CD4-positive, alpha-beta T cell (primary cell): ENCODE measurements at regions not wholly inside any gene's neighbourhood (a gene's known extent, or its start where the extent isn't known, plus 50 kb on each side); places are given as distances from the start of the nearest gene placed in this dataset.

Experiments
- ATAC-seq: fragments of 200-7000 bp; cut with Tn5 transposase; one replicate; pipeline ENCODE4 v1.10.0; 2022; ENCODE audit warnings: mild to moderate bottlenecking; ENCODE audit not compliant: poor library complexity
- CTCF ChIA-PET: fragments of 350-600 bp; sonication (Branson Sonifier 250); formaldehyde crosslinking; loops from one replicate; lab custom pipeline; 2021; ENCODE audit warnings: antibody characterized with exemption, inconsistent platforms; lab: Charles Lee
- POLR2A ChIA-PET: fragments of 350-600 bp; sonication (Branson Sonifier 250); formaldehyde crosslinking; loops from one replicate; lab custom pipeline; 2021; ENCODE audit warnings: antibody characterized with exemption, inconsistent platforms; lab: Charles Lee
- DNase-seq, 14 experiments: peaks; one replicate each; pipeline ENCODE4 v3.0.0-alpha.2; 2013 to 2020; ENCODE audit warnings: mixed read lengths in 2 of 14
- H3K27ac ChIP-seq, 2 donors: one replicate each; pipeline versions ENCODE4 v1.5.1 to v1.7.0; 2013; ENCODE audit warnings: low read length in 2 of 2, low read depth in 1 of 2, mild to moderate bottlenecking in 1 of 2
- H3K27me3 ChIP-seq, 2 experiments: 1 replicate in 1 of 2; 2 replicates in 1 of 2; pipeline versions ENCODE4 v1.6.1 to v1.7.0; 2013; ENCODE audit warnings: low read length in 2 of 2, control low read depth in 1 of 2, mild to moderate bottlenecking in 1 of 2, moderate library complexity in 1 of 2; ENCODE audit not compliant: insufficient read depth in 2 of 2, control insufficient read depth in 1 of 2
- H3K36me3 ChIP-seq: one replicate; pipeline ENCODE4 v1.6.1; 2013; ENCODE audit warnings: low read length, control low read depth; ENCODE audit not compliant: insufficient read depth
- H3K4me1 ChIP-seq: one replicate; pipeline ENCODE4 v1.6.1; 2013; ENCODE audit warnings: low read length, control low read depth; ENCODE audit not compliant: insufficient read depth
- H3K4me3 ChIP-seq: one replicate; pipeline ENCODE4 v1.5.1; 2013; ENCODE audit warnings: mild to moderate bottlenecking, low read length, moderate library complexity
- H3K9me3 ChIP-seq, 2 experiments: 1 replicate in 1 of 2; 2 replicates in 1 of 2; pipeline versions ENCODE4 v1.6.1 to v1.7.0; 2013; ENCODE audit warnings: low read length in 2 of 2, mild to moderate bottlenecking in 2 of 2, control low read depth in 1 of 2, moderate library complexity in 1 of 2; ENCODE audit not compliant: control insufficient read depth in 1 of 2, insufficient read depth in 1 of 2
- H3K27ac Mint-ChIP-seq: one replicate; pipeline ENCODE4 v1.8.0; 2020; ENCODE audit warnings: mixed read lengths
- H3K27me3 Mint-ChIP-seq: one replicate; pipeline ENCODE4 v1.8.0; 2021; ENCODE audit warnings: mixed read lengths
- H3K36me3 Mint-ChIP-seq: one replicate; pipeline ENCODE4 v1.8.0; 2021; ENCODE audit warnings: low read depth, mixed read lengths
- H3K4me1 Mint-ChIP-seq: one replicate; pipeline ENCODE4 v1.8.0; 2021; ENCODE audit warnings: low read depth, mixed read lengths
- H3K4me3 Mint-ChIP-seq: one replicate; pipeline ENCODE4 v1.8.0; 2020; ENCODE audit warnings: mild to moderate bottlenecking, mixed read lengths
- H3K9me3 Mint-ChIP-seq: one replicate; pipeline ENCODE4 v1.8.0; 2020; ENCODE audit warnings: mixed read lengths
- intact Hi-C, 2 experiments: fragments of 100-400 bp; cut with DNase I in 1 of 2; cut with micrococcal nuclease in 1 of 2; formaldehyde crosslinking; loops; one replicate each; pipeline versions ENCODE4 v1.15.1 to v1.9.0; 2023 to 2025; cut with DNase I, micrococcal nuclease
- TF ChIP-seq, protein P1 (sequence below): fragments of 200-600 bp; IDR thresholded peaks from one replicate; pipeline ENCODE4 v1.8.0; 2022; ENCODE audit warnings: antibody characterized with exemption, mild to moderate bottlenecking

DNA sequence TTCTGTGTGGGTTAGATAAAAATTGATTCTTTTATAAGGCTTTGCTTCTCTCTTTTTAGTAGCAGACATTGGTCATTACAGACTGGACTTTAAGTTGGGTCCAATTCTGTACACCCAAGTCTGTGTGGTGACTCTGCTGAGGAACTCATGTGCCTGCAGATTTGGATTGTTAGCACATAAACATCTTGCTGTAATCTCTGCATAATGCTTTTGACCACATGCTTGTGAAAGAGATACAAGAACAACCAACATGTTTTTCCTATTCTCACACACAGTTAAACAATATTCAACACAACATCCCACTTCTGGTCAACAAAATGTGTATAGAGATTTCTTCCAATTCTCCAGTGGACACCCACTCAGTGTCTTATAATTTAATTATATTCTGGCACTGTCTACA lies 270.1 kb downstream of the RDH14 start:
- Histone ChIP-seq H3K9me3 (no peaks in the 10 kb centered on the region), H3K4me3 (no peak overlapping the region), H3K27me3 (no peaks in the 10 kb centered on the region), H3K4me1 (no peaks in the 10 kb centered on the region), H3K36me3 (no peaks in the 10 kb centered on the region), H3K27ac (no peak overlapping the region)
- ChIA-PET CTCF (no interaction called here), POLR2A (no interaction called here)
- Mint-ChIP-seq H3K36me3 (no peaks in the 10 kb centered on the region), H3K4me1 (no peaks in the 10 kb centered on the region), H3K4me3 (no peak overlapping the region), H3K27me3 (no peaks in the 10 kb centered on the region), H3K27ac (no peak overlapping the region), H3K9me3 (no peaks in the 10 kb centered on the region)
- no peak for ATAC-seq
- TF ChIP-seq, protein P1, sequence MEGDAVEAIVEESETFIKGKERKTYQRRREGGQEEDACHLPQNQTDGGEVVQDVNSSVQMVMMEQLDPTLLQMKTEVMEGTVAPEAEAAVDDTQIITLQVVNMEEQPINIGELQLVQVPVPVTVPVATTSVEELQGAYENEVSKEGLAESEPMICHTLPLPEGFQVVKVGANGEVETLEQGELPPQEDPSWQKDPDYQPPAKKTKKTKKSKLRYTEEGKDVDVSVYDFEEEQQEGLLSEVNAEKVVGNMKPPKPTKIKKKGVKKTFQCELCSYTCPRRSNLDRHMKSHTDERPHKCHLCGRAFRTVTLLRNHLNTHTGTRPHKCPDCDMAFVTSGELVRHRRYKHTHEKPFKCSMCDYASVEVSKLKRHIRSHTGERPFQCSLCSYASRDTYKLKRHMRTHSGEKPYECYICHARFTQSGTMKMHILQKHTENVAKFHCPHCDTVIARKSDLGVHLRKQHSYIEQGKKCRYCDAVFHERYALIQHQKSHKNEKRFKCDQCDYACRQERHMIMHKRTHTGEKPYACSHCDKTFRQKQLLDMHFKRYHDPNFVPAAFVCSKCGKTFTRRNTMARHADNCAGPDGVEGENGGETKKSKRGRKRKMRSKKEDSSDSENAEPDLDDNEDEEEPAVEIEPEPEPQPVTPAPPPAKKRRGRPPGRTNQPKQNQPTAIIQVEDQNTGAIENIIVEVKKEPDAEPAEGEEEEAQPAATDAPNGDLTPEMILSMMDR = no peak
- DNase-seq = no peak
- intact Hi-C loops = no loop called here

DNA sequence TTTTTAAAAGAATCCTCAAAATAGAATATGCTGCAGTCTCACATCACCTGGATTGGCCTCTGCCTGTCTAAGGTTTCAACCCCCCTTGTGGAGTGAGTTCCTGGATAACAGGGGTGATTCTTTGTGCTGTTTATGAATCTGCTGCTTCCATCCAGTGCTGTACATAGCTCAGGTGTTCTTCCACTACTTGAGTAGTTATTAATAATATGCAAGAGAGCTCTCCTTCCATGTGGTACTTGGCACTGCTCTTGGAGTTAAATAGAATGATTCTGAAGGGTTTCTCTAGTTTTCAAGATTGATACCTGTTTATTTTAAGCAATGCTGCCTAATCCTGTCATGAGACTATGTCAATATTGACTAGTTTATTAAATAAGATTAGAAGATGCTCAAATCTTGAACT lies 273.6 kb downstream of the RDH14 start:
- intact Hi-C loops = no loop called here
- Histone ChIP-seq H3K27me3 (no peaks in the 10 kb centered on the region), H3K4me1 (no peaks in the 10 kb centered on the region), H3K36me3 (no peaks in the 10 kb centered on the region), H3K4me3 (no peak overlapping the region), H3K9me3 (no peaks in the 10 kb centered on the region), H3K27ac (no peak overlapping the region)
- TF ChIP-seq, protein P1 = no peak
- ATAC-seq (no peak), DNase-seq (no peak)
- no peaks in the 10 kb centered on the region for H3K4me1 Mint-ChIP-seq
- ChIA-PET CTCF (no interaction called here), POLR2A (no interaction called here)
- no peak overlapping the region for H3K27ac Mint-ChIP-seq
- H3K4me3 Mint-ChIP-seq = no peak overlapping the region
- H3K9me3 Mint-ChIP-seq = no peaks in the 10 kb centered on the region
- H3K27me3 Mint-ChIP-seq = peaks cover 7% of the 10 kb centered on the region
- H3K36me3 Mint-ChIP-seq = no peaks in the 10 kb centered on the region

DNA sequence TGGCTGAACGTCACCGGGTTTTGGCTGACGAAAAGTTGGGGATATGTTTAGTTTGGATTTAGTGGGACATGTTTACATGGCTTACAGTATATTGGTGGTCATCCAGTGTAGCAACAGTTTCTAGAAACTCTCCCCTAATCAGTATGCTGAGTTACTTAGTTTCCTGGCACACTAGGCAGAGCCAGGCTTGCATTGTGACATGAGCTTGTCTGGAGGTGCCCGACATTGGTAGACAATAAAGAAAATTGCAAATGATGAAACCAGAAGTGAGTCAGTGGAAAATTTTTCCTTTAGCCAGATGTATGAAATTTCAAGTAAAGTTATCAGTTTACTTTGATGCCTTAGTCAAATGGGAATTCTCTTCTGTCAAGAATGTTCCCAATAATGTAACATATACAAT lies 276.1 kb downstream of the RDH14 start:
- TF ChIP-seq, protein P1 = no peak
- Mint-ChIP-seq H3K4me1 (no peaks in the 10 kb centered on the region), H3K4me3 (no peak overlapping the region), H3K36me3 (no peaks in the 10 kb centered on the region), H3K9me3 (no peaks in the 10 kb centered on the region), H3K27ac (no peak overlapping the region), H3K27me3 (peaks cover 7% of the 10 kb centered on the region)
- ChIA-PET POLR2A (no interaction called here), CTCF (no interaction called here)
- H3K27ac ChIP-seq = no peak overlapping the region
- intact Hi-C loops = no loop called here
- H3K4me1 ChIP-seq = no peaks in the 10 kb centered on the region
- H3K27me3 ChIP-seq = no peaks in the 10 kb centered on the region
- no peaks in the 10 kb centered on the region for H3K9me3 ChIP-seq
- ATAC-seq (no peak), DNase-seq (no peak)
- H3K4me3 ChIP-seq = no peak overlapping the region
- no peaks in the 10 kb centered on the region for H3K36me3 ChIP-seq
